Tibial artery (tissue), 4 donors: ENCODE measurements at regions not wholly inside any gene's neighbourhood (a gene's known extent, or its start where the extent isn't known, plus 50 kb on each side); places are given as distances from the start of the nearest gene placed in this dataset.

ENCODE experiments used
- DNase-seq, 2 donors: peaks; one replicate each; pipeline ENCODE4 v3.0.0-alpha.2; 2019
- H3K27ac ChIP-seq, 2 donors: fragments of 200-600 bp; sonication (generic) in 1 of 2; 1 replicate in 1 of 2; 2 replicates in 1 of 2; pipeline ENCODE4 v1.5.1; 2018 to 2019; ENCODE audit warnings: mild to moderate bottlenecking in 1 of 2
- H3K27me3 ChIP-seq, 2 donors: fragments of 200-600 bp; sonication (generic) in 1 of 2; one replicate each; pipeline versions ENCODE4 v1.5.1 to v1.6.0; 2016 to 2019
- H3K36me3 ChIP-seq, 3 donors: fragments of 200-600 bp; sonication (generic) in 2 of 3; one replicate each; pipeline ENCODE4 v1.5.1; 2016 to 2019; ENCODE audit warnings: mild to moderate bottlenecking in 2 of 3
- H3K4me1 ChIP-seq, 4 donors: fragments of 200-600 bp; sonication (generic) in 2 of 4; 1 replicate in 3 of 4; 2 replicates in 1 of 4; pipeline ENCODE4 v1.5.1; 2016 to 2019
- H3K4me3 ChIP-seq, 2 donors: fragments of 200-600 bp; sonication (generic) in 1 of 2; 1 replicate in 1 of 2; 2 replicates in 1 of 2; pipeline ENCODE4 v1.5.1; 2018 to 2019; ENCODE audit warnings: mild to moderate bottlenecking in 2 of 2
- H3K9me3 ChIP-seq, 3 donors: fragments of 200-600 bp; sonication (generic) in 1 of 3; one replicate each; pipeline ENCODE4 v1.5.1; 2016 to 2019
- CTCF ChIP-seq, 2 experiments: fragments of 200-600 bp in 1 of 2; fragments of 450-650 bp in 1 of 2; IDR thresholded peaks; one replicate each; pipeline ENCODE4 v1.5.1; 2017 to 2019; ENCODE audit warnings: antibody characterized with exemption in 2 of 2, mild to moderate bottlenecking in 1 of 2, moderate library complexity in 1 of 2
- intact Hi-C: fragments of 100-400 bp; cut with DNase I; formaldehyde crosslinking; loops from one replicate; pipeline ENCODE4 v1.15.0; 2023; ENCODE audit warnings: low total_unique reads

DNA sequence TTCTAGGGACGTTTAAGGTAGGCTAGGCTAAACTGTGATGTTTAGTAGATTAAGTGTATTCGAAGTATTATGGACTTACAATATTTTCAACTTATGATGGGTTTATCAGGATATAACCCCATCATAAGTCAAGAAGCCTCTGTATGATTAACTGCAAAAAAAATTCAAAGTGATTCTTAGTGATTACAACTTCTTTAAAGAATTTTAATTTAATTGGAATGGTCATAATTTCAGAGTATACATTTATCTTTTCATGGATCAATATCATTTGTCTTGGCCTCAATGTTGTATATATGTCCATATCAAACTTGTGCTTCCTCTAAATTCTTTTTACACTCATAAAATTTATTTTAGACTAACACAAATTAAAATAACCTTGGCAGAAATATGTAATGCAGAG is 183.3 kb upstream of the LRP1B start:
- H3K27me3 ChIP-seq, result no peaks in the 10 kb centered on the region
- TF ChIP-seq CTCF (IDR thresholded peaks at IDR 0.05), result no peak
- intact Hi-C loops, result no loop called here
- H3K4me3 ChIP-seq, result no peak overlapping the region
- no peak overlapping the region for H3K27ac ChIP-seq
- H3K36me3 ChIP-seq, result no peaks in the 10 kb centered on the region
- no peaks in the 10 kb centered on the region for H3K4me1 ChIP-seq
- H3K9me3 ChIP-seq, result peaks cover 0 to 6% (median 0%) of the 10 kb centered on the region in 3 donors
- DNase-seq, result no peak

DNA sequence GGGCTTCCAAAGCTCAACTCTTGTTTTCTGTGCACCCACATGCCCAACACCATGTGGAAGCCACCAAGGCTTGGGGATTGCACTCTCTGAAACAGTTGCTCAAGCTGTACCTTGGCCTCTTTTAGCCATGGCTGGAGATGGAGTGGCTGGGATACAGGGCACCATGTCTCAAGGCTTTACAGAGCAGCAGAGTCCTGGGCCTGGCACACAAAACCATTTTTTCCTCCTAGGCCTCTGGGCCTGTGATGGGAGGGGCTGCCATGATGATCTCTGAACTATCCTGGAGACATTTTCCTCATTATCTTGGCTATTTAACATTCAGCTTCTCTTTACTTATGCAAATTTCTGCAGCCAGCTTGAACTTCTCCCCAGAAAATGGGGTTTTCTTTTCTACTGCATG is 179.7 kb upstream of the LRP1B start:
- Histone ChIP-seq H3K27me3 (no peaks in the 10 kb centered on the region), H3K9me3 (peaks cover 0 to 6% (median 0%) of the 10 kb centered on the region in 3 donors), H3K4me1 (no peaks in the 10 kb centered on the region), H3K27ac (no peak overlapping the region), H3K36me3 (no peaks in the 10 kb centered on the region), H3K4me3 (no peak overlapping the region)
- DNase-seq, result no peak
- intact Hi-C loops, result no loop called here
- no peak for TF ChIP-seq CTCF (IDR thresholded peaks at IDR 0.05)

GRCh38 chr2:142308744-142309143 is 177.9 kb upstream of the LRP1B start:
- intact Hi-C loops, result no loop called here
- no peaks in the 10 kb centered on the region for H3K4me1 ChIP-seq
- H3K36me3 ChIP-seq, result no peaks in the 10 kb centered on the region
- DNase-seq, result no peak
- H3K27me3 ChIP-seq, result no peaks in the 10 kb centered on the region
- H3K27ac ChIP-seq, result no peak overlapping the region
- peaks cover 0 to 6% (median 0%) of the 10 kb centered on the region in 3 donors for H3K9me3 ChIP-seq
- no peak overlapping the region for H3K4me3 ChIP-seq
- TF ChIP-seq CTCF (IDR thresholded peaks at IDR 0.05), result no peak

DNA sequence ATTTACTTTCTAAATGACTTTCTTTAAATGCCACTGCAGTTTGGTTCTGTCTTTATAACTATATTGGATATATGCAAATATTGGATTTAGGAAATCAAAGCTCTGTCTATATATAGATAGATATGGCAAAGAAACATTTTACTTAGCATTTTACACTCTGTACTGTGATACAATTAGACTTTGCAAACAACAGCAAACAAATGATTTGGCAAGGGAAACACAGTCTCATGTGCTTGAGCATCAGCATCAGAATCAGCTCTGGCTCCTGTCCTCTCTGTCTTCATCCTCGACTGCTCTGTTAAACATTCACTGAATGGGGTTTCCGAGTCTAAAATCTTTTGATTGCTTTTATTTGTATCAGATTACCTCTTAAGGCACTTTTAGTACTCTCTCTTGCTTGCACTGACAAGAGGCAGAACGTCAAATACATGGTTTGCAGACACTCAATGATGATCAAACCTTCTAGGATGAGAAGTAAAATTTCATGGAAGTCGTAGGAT is 176.8 kb upstream of the LRP1B start:
- Histone ChIP-seq H3K4me1 (no peaks in the 10 kb centered on the region), H3K4me3 (no peak overlapping the region), H3K27me3 (no peaks in the 10 kb centered on the region), H3K9me3 (peaks cover 0 to 6% (median 0%) of the 10 kb centered on the region in 3 donors), H3K27ac (no peak overlapping the region), H3K36me3 (no peaks in the 10 kb centered on the region)
- no peak for DNase-seq
- intact Hi-C loops, result no loop called here
- TF ChIP-seq CTCF (IDR thresholded peaks at IDR 0.05), result no peak

- Histone ChIP-seq H3K36me3 (no peaks in the 10 kb centered on the region), H3K4me1 (no peaks in the 10 kb centered on the region), H3K27me3 (no peaks in the 10 kb centered on the region), H3K4me3 (no peak overlapping the region), H3K9me3 (peaks cover 0 to 6% (median 0%) of the 10 kb centered on the region in 3 donors), H3K27ac (no peak overlapping the region)
- intact Hi-C loops, result no loop called here
- TF ChIP-seq CTCF (IDR thresholded peaks at IDR 0.05), result no peak
- DNase-seq, result no peak
Observed at GRCh38 chr2:142307086-142307485, 176.3 kb upstream of the LRP1B start.

DNA sequence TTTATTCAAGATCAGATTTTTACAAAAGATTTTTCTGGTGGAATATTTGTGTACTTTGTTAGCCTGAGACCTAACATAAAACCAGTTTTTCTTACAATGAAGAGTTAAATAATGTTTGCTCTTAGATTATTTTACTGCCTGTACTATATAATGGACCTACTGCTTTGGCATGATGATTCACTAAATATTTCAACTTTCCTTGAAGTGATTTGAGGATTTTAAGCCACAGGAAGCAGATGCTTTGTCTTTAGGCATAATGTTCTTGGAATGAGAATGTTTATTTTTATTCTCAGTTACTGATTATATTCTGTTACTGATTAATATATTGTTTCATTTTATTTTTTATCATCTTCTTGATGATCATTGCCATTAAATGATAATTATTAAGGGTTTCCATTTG is 175.3 kb upstream of the LRP1B start:
- Histone ChIP-seq H3K27me3 (no peaks in the 10 kb centered on the region), H3K4me1 (no peaks in the 10 kb centered on the region), H3K36me3 (no peaks in the 10 kb centered on the region), H3K9me3 (peaks cover 0 to 6% (median 0%) of the 10 kb centered on the region in 3 donors), H3K4me3 (no peak overlapping the region), H3K27ac (no peak overlapping the region)
- no peak for TF ChIP-seq CTCF (IDR thresholded peaks at IDR 0.05)
- intact Hi-C loops, result no loop called here
- no peak for DNase-seq
